Dendritic cell treated with granulocyte-macrophage colony-stimulating factor and Interleukin-4, amounts not matched to agents 40 ng/mL and 50 ng/mL, for 4 days (primary cell): ENCODE measurements at regions not wholly inside any gene's neighbourhood (a gene's known extent, or its start where the extent isn't known, plus 50 kb on each side); places are given as distances from the start of the nearest gene placed in this dataset.

ENCODE experiments used
- H3K27ac Mint-ChIP-seq: one replicate; pipeline ENCODE4 v1.8.0; 2022; ENCODE audit warnings: mild to moderate bottlenecking, mixed read lengths
- H3K27me3 Mint-ChIP-seq: one replicate; pipeline ENCODE4 v1.8.0; 2022; ENCODE audit warnings: mild to moderate bottlenecking, mixed read lengths
- H3K36me3 Mint-ChIP-seq: one replicate; pipeline ENCODE4 v1.8.0; 2022; ENCODE audit warnings: low read depth, mixed read lengths
- H3K4me1 Mint-ChIP-seq: one replicate; pipeline ENCODE4 v1.8.0; 2022; ENCODE audit warnings: low read depth, mixed read lengths
- H3K4me3 Mint-ChIP-seq: one replicate; pipeline ENCODE4 v1.8.0; 2022; ENCODE audit warnings: mild to moderate bottlenecking, moderate library complexity, mixed read lengths
- H3K9me3 Mint-ChIP-seq: one replicate; pipeline ENCODE4 v1.8.0; 2022; ENCODE audit warnings: mixed read lengths
- intact Hi-C: fragments of 100-400 bp; cut with micrococcal nuclease; formaldehyde crosslinking; loops from one replicate; pipeline ENCODE4 v1.15.0; 2022

GRCh38 chr5:63310644-63311043 is 651.6 kb downstream of the HTR1A start:
- Mint-ChIP-seq H3K4me3 (no peak overlapping the region), H3K9me3 (peaks cover 5% of the 10 kb centered on the region), H3K27me3 (no peaks in the 10 kb centered on the region), H3K36me3 (no peaks in the 10 kb centered on the region), H3K27ac (no peak overlapping the region), H3K4me1 (no peaks in the 10 kb centered on the region)
- intact Hi-C loops, result no loop called here

GRCh38 chr5:63306909-63307308 is 655.3 kb downstream of the HTR1A start:
- intact Hi-C loops, result no loop called here
- H3K9me3 Mint-ChIP-seq, result peaks cover 23% of the 10 kb centered on the region
- H3K4me3 Mint-ChIP-seq, result no peak overlapping the region
- no peaks in the 10 kb centered on the region for H3K4me1 Mint-ChIP-seq
- H3K27me3 Mint-ChIP-seq, result no peaks in the 10 kb centered on the region
- H3K27ac Mint-ChIP-seq, result no peak overlapping the region
- no peaks in the 10 kb centered on the region for H3K36me3 Mint-ChIP-seq

GRCh38 chr5:63293317-63293716 is 668.9 kb downstream of the HTR1A start:
- no peaks in the 10 kb centered on the region for H3K27me3 Mint-ChIP-seq
- no peaks in the 10 kb centered on the region for H3K4me1 Mint-ChIP-seq
- intact Hi-C loops, result no loop called here
- H3K4me3 Mint-ChIP-seq, result no peak overlapping the region
- H3K9me3 Mint-ChIP-seq, result no peaks in the 10 kb centered on the region
- H3K27ac Mint-ChIP-seq, result no peak overlapping the region
- no peaks in the 10 kb centered on the region for H3K36me3 Mint-ChIP-seq

- Mint-ChIP-seq H3K27ac (no peak overlapping the region), H3K27me3 (no peaks in the 10 kb centered on the region), H3K4me1 (no peaks in the 10 kb centered on the region), H3K4me3 (no peak overlapping the region), H3K9me3 (peaks cover 24% of the 10 kb centered on the region), H3K36me3 (no peaks in the 10 kb centered on the region)
- intact Hi-C loops, result no loop called here
Measured at GRCh38 chr5:63286724-63287123, 675.5 kb downstream of the HTR1A start.

GRCh38 chr5:63263411-63263810 is 684.8 kb downstream of the LRRC70 start:
- Mint-ChIP-seq H3K27ac (no peak overlapping the region), H3K4me3 (no peak overlapping the region), H3K36me3 (no peaks in the 10 kb centered on the region), H3K27me3 (no peaks in the 10 kb centered on the region), H3K4me1 (no peaks in the 10 kb centered on the region), H3K9me3 (peaks cover 9% of the 10 kb centered on the region)
- intact Hi-C loops, result no loop called here

- Mint-ChIP-seq H3K27me3 (no peaks in the 10 kb centered on the region), H3K27ac (no peak overlapping the region), H3K4me3 (no peak overlapping the region), H3K36me3 (no peaks in the 10 kb centered on the region), H3K4me1 (no peaks in the 10 kb centered on the region), H3K9me3 (peaks cover 9% of the 10 kb centered on the region)
- intact Hi-C loops, result no loop called here
Measured at GRCh38 chr5:63262185-63262981, 683.8 kb downstream of the LRRC70 start.

- H3K4me1 Mint-ChIP-seq, result no peaks in the 10 kb centered on the region
- no peaks in the 10 kb centered on the region for H3K36me3 Mint-ChIP-seq
- no peak overlapping the region for H3K27ac Mint-ChIP-seq
- no peaks in the 10 kb centered on the region for H3K27me3 Mint-ChIP-seq
- H3K4me3 Mint-ChIP-seq, result no peak overlapping the region
- intact Hi-C loops, result no loop called here
- peaks cover 9% of the 10 kb centered on the region for H3K9me3 Mint-ChIP-seq
Measured at GRCh38 chr5:63261695-63262094, 683.1 kb downstream of the LRRC70 start.

GRCh38 chr5:63255594-63255993 is 677.0 kb downstream of the LRRC70 start:
- H3K27ac Mint-ChIP-seq, result no peak overlapping the region
- peaks cover 12% of the 10 kb centered on the region for H3K9me3 Mint-ChIP-seq
- H3K4me1 Mint-ChIP-seq, result no peaks in the 10 kb centered on the region
- intact Hi-C loops, result no loop called here
- H3K36me3 Mint-ChIP-seq, result no peaks in the 10 kb centered on the region
- no peaks in the 10 kb centered on the region for H3K27me3 Mint-ChIP-seq
- no peak overlapping the region for H3K4me3 Mint-ChIP-seq

GRCh38 chr5:63250939-63251338 is 672.3 kb downstream of the LRRC70 start:
- Mint-ChIP-seq H3K27me3 (no peaks in the 10 kb centered on the region), H3K9me3 (peaks cover 9% of the 10 kb centered on the region)

GRCh38 chr5:63249960-63250359 is 671.3 kb downstream of the LRRC70 start:
- Mint-ChIP-seq H3K4me1 (no peaks in the 10 kb centered on the region), H3K36me3 (no peaks in the 10 kb centered on the region), H3K4me3 (no peak overlapping the region), H3K9me3 (peaks cover 9% of the 10 kb centered on the region), H3K27ac (no peak overlapping the region), H3K27me3 (no peaks in the 10 kb centered on the region)
- intact Hi-C loops, result no loop called here

More at GRCh38 chr5:63250939-63251338, 672.3 kb downstream of the LRRC70 start:
- H3K36me3 Mint-ChIP-seq, result no peaks in the 10 kb centered on the region
- H3K4me1 Mint-ChIP-seq, result no peaks in the 10 kb centered on the region
- intact Hi-C loops, result no loop called here
- no peak overlapping the region for H3K27ac Mint-ChIP-seq
- H3K4me3 Mint-ChIP-seq, result no peak overlapping the region

GRCh38 chr5:63247651-63248050 is 669.0 kb downstream of the LRRC70 start:
- Mint-ChIP-seq H3K4me3 (no peak overlapping the region), H3K27me3 (no peaks in the 10 kb centered on the region), H3K9me3 (no peaks in the 10 kb centered on the region), H3K36me3 (no peaks in the 10 kb centered on the region), H3K4me1 (no peaks in the 10 kb centered on the region), H3K27ac (no peak overlapping the region)
- intact Hi-C loops, result no loop called here

GRCh38 chr5:63245271-63245670 is 666.7 kb downstream of the LRRC70 start:
- Mint-ChIP-seq H3K4me1 (no peaks in the 10 kb centered on the region), H3K27me3 (no peaks in the 10 kb centered on the region), H3K36me3 (no peaks in the 10 kb centered on the region), H3K9me3 (peaks cover 3% of the 10 kb centered on the region), H3K27ac (no peak overlapping the region), H3K4me3 (no peak overlapping the region)
- intact Hi-C loops, result no loop called here

GRCh38 chr5:63240063-63240755 is 661.6 kb downstream of the LRRC70 start:
- H3K4me3 Mint-ChIP-seq, result no peak overlapping the region
- H3K4me1 Mint-ChIP-seq, result no peaks in the 10 kb centered on the region
- intact Hi-C loops, result no loop called here
- H3K9me3 Mint-ChIP-seq, result peaks cover 7% of the 10 kb centered on the region
- no peaks in the 10 kb centered on the region for H3K36me3 Mint-ChIP-seq
- H3K27ac Mint-ChIP-seq, result no peak overlapping the region
- no peaks in the 10 kb centered on the region for H3K27me3 Mint-ChIP-seq

GRCh38 chr5:63233911-63234310 is 655.3 kb downstream of the LRRC70 start:
- intact Hi-C loops, result no loop called here
- Mint-ChIP-seq H3K36me3 (no peaks in the 10 kb centered on the region), H3K27ac (no peak overlapping the region), H3K4me1 (no peaks in the 10 kb centered on the region), H3K4me3 (no peak overlapping the region), H3K9me3 (no peaks in the 10 kb centered on the region), H3K27me3 (no peaks in the 10 kb centered on the region)
